Epithelial cell of proximal tubule (primary cell): ENCODE measurements at regions not wholly inside any gene's neighbourhood (a gene's known extent, or its start where the extent isn't known, plus 50 kb on each side); places are given as distances from the start of the nearest gene placed in this dataset.

Source experiments
- DNase-seq: peaks from one replicate; pipeline ENCODE4 v3.0.0-alpha.2; 2011; ENCODE audit warnings: low read depth
- H3K4me3 ChIP-seq: 2 replicates; pipeline ENCODE4 v1.5.1; 2011; ENCODE audit warnings: low read depth, mild to moderate bottlenecking, low read length
- TF ChIP-seq, protein P1 (sequence below): conservative IDR thresholded peaks from 2 replicates; pipeline ENCODE4 v1.5.1; 2012; ENCODE audit warnings: low read depth, mild to moderate bottlenecking, low read length

DNA sequence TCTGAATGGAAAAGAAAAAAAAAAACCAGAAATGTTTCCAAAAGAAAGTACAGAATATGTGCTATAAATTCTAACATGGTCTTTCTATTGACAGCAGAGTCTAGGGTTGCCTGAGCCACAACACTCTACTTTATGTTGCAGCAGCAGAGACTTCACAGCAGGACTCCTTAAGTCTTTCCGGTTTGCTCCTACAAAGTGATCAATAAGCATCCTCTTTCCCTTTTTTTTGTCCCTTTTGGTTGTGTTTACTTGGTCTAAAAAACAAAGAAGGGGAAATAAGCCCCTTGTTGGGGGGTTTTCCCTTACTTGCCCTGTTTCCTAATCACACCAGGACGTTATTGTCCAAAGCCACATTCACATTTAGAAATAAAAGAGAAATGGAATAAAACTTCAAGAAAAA lies 163.1 kb upstream of the MPPED2 start:
- TF ChIP-seq, protein P1, sequence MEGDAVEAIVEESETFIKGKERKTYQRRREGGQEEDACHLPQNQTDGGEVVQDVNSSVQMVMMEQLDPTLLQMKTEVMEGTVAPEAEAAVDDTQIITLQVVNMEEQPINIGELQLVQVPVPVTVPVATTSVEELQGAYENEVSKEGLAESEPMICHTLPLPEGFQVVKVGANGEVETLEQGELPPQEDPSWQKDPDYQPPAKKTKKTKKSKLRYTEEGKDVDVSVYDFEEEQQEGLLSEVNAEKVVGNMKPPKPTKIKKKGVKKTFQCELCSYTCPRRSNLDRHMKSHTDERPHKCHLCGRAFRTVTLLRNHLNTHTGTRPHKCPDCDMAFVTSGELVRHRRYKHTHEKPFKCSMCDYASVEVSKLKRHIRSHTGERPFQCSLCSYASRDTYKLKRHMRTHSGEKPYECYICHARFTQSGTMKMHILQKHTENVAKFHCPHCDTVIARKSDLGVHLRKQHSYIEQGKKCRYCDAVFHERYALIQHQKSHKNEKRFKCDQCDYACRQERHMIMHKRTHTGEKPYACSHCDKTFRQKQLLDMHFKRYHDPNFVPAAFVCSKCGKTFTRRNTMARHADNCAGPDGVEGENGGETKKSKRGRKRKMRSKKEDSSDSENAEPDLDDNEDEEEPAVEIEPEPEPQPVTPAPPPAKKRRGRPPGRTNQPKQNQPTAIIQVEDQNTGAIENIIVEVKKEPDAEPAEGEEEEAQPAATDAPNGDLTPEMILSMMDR: no peak
- H3K4me3 ChIP-seq: no peak overlapping the region
- no peak for DNase-seq

DNA sequence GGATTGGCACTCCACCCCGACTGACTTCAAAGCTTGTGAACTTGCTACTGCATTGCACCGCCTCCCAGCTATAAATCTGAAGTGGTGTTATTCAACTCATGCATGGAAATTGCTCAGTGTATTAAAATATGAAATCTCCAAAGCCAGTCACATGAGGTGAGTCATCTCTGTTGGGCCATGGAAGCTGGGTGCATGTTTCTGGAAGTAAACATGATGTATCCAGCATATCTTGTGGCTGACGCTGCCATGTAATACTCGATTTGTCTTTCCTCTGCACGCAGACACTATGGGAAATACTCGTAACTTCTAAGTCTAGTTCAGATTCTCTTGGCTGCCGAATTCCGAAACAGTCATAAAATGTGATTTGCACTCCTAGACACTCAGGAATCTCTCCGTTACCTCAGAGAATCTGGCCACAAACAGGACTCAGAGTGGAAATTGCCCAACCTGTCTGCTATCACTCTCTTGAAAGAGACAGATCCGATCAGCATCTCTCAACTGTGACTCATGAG lies 154.9 kb upstream of the MPPED2 start:
- DNase-seq: no peak
- no peak overlapping the region for H3K4me3 ChIP-seq
- TF ChIP-seq, protein P1: no peak

DNA sequence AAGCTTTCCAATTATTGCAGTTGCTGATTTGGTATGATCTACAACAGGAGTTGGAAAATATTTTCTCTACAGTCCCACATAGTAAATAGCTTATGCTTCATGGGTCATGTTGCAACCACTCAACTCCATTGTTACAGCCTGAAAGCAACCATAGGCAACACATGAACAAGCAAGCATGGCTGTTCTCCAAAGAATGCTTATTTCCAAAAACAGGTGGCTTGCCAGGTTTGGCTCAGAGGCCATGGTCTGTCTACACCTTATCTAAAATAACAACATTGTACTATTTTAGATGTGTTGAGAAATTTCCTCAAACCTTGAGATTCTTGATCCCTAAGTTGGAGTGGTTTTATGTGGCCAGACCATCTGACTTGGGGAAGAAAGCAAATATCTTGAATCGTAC lies 153.9 kb upstream of the MPPED2 start:
- H3K4me3 ChIP-seq: no peak overlapping the region
- no peak for DNase-seq
- TF ChIP-seq, protein P1: no peak

DNA sequence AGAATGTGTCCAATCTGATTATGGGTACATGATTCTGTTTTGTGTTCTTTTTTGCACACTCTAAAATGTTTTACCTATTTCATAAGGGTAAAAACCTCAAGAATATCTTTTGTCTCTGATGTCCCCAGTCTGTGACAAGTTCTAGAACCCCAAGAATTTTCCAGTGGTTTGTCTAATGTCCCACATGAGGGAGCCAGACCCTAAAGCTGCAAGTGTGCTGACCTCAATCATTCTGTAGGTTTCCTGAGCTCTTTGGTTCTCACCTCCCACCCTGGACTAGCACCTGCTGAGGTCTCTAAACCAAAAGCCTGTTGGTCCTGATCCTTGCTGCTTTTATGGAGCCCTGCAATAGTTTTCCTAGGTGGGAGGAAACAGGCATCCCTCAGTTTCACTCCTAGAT lies 149.8 kb upstream of the MPPED2 start:
- DNase-seq: no peak
- TF ChIP-seq, protein P1: peak; percentile 54
- H3K4me3 ChIP-seq: no peak overlapping the region

DNA sequence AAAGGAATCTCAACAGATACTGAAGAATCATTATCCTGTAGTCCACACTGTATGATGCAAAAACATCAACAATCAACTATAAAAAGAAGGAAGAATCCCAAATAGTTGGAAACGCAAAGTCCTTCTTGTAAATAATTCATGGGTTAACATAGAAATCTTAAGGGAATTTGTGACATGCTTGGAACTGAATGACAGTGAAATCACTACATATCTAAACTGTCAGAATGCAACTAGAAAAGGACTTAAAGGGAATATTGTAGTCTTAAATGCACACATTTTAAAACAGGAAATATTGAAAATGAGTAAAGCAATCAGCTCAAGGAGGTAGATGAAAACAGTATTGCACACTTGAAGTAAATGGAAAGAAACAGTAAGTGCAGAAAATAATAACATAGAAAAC lies 147.6 kb upstream of the MPPED2 start:
- H3K4me3 ChIP-seq: no peak overlapping the region
- DNase-seq: no peak
- TF ChIP-seq, protein P1: no peak

DNA sequence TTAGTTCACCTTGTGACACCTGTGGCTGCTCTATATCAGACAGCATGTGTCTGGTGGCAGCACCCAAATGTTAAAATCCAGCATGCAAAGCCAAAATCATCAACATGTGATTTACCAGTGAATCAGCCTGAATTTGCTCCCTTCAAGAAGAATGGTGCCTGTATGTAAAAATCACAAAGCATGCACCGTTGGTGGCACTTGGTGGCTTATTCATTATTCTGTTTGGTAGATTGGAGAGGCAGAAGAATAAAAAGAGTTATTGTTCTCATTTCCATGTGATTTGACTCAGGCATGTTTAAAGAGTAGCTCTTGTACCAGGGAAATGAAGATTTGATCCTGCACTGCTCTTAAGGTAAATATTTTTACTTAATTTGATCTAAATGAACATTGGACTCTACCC lies 143.9 kb upstream of the MPPED2 start:
- no peak overlapping the region for H3K4me3 ChIP-seq
- TF ChIP-seq, protein P1: no peak
- no peak for DNase-seq

DNA sequence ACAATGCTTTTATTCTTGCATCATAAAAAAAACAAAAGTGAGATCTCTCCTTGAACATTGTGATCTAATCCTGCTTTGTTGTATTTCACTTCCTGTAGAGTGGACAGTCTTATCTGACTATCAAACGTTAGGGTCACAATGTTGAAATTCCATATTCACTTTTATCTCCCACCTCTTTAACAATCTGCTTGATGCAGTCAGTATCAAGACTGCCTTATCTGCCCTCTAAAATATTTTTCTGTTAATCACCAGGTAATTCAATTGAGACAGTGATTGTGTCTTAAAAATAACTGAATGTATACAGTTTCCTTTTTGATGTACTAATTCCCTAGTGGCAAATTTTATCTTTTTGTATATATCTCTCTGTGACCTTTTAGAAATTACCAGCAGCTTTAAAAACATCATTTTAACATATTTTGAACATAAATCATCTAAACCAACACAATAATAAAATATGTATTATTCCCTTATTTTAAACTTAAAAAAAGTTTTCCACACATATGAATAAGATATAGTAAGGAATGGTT lies 143.1 kb upstream of the MPPED2 start:
- TF ChIP-seq, protein P1: no peak
- DNase-seq: no peak
- no peak overlapping the region for H3K4me3 ChIP-seq
